ENCODE measurements at regions not wholly inside any gene's neighbourhood (a gene's known extent, or its start where the extent isn't known, plus 50 kb on each side); places are given as distances from the start of the nearest gene placed in this dataset.
A peak's percentile ranks its signal among the peaks of the same experiment; 100 is the strongest.

DNA sequence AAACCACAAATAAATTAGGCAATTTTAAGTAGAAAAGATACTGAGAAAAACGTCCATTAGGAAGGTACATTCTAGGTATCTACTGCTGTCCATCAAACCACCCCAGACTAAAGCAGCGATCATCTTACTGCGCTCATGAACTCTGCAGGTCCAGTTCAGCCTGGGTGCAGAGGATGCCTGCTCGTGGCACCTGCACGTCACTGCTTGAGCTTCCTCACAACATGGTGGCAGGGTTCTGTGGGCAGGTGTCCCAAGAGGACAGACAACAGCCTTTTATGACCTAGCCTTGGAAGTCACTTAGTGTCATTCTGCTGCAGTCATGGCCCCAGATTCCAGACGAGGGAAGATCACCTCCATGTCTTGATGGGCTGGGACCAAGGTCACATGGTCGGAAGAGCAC is 93.4 kb downstream of the MICALL2 start:
- TF ChIP-seq, protein P1, sequence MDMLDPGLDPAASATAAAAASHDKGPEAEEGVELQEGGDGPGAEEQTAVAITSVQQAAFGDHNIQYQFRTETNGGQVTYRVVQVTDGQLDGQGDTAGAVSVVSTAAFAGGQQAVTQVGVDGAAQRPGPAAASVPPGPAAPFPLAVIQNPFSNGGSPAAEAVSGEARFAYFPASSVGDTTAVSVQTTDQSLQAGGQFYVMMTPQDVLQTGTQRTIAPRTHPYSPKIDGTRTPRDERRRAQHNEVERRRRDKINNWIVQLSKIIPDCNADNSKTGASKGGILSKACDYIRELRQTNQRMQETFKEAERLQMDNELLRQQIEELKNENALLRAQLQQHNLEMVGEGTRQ (CRISPR knock-in tag; IDR thresholded peaks at IDR 0.05) = peak; percentile 45; the same call in 1 of the 2 replicates
- TF ChIP-seq, protein P2, sequence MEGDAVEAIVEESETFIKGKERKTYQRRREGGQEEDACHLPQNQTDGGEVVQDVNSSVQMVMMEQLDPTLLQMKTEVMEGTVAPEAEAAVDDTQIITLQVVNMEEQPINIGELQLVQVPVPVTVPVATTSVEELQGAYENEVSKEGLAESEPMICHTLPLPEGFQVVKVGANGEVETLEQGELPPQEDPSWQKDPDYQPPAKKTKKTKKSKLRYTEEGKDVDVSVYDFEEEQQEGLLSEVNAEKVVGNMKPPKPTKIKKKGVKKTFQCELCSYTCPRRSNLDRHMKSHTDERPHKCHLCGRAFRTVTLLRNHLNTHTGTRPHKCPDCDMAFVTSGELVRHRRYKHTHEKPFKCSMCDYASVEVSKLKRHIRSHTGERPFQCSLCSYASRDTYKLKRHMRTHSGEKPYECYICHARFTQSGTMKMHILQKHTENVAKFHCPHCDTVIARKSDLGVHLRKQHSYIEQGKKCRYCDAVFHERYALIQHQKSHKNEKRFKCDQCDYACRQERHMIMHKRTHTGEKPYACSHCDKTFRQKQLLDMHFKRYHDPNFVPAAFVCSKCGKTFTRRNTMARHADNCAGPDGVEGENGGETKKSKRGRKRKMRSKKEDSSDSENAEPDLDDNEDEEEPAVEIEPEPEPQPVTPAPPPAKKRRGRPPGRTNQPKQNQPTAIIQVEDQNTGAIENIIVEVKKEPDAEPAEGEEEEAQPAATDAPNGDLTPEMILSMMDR (IDR thresholded peaks at IDR 0.05) = no peak
- TF ChIP-seq ZNF263 (CRISPR knock-in tag; IDR thresholded peaks at IDR 0.05; ENCODE audit: low read depth) (no peak), NFYB (CRISPR knock-in tag; conservative IDR thresholded peaks at IDR 0.05; ENCODE audit: low read depth) (no peak), SP1 (CRISPR knock-in tag; conservative IDR thresholded peaks at IDR 0.05) (no peak)
- TF ChIP-seq, protein P3, sequence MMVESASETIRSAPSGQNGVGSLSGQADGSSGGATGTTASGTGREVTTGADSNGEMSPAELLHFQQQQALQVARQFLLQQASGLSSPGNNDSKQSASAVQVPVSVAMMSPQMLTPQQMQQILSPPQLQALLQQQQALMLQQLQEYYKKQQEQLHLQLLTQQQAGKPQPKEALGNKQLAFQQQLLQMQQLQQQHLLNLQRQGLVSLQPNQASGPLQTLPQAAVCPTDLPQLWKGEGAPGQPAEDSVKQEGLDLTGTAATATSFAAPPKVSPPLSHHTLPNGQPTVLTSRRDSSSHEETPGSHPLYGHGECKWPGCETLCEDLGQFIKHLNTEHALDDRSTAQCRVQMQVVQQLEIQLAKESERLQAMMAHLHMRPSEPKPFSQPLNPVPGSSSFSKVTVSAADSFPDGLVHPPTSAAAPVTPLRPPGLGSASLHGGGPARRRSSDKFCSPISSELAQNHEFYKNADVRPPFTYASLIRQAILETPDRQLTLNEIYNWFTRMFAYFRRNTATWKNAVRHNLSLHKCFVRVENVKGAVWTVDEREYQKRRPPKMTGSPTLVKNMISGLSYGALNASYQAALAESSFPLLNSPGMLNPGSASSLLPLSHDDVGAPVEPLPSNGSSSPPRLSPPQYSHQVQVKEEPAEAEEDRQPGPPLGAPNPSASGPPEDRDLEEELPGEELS (CRISPR knock-in tag; IDR thresholded peaks at IDR 0.05) = no peak

All from WTC11 (cell line).